Globus pallidus (tissue), 1 donor: ENCODE measurements at regions not wholly inside any gene's neighbourhood (a gene's known extent, or its start where the extent isn't known, plus 50 kb on each side); places are given as distances from the start of the nearest gene placed in this dataset.
"Not testable (repeated sequence)": the region's sequence is repeated elsewhere in the genome, so short reads cannot be mapped to it uniquely, and the experiment has no call there.

Experiments used
- DNase-seq: peaks from one replicate; pipeline ENCODE4 v3.0.0-alpha.2; 2015; ENCODE audit warnings: low spot score

DNA sequence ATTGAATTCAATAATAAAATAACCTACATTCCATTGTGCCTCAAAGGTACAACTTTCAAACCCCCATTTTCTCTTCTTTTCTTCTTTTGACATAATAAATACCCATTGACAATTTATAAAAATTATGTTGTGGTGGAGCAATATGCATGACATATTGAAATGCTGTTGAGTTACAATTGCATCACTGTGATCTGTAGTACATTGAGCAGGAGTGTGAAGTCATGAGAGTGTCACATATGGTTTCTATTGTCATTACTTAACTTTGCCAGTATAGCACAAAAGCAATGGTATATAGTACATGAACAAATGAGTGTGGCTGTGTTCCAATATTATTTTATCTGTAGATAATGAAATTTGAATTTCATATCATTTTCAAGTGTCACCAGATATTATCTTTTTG lies 441.3 kb downstream of the GJA1 start:
- no peak for DNase-seq

DNA sequence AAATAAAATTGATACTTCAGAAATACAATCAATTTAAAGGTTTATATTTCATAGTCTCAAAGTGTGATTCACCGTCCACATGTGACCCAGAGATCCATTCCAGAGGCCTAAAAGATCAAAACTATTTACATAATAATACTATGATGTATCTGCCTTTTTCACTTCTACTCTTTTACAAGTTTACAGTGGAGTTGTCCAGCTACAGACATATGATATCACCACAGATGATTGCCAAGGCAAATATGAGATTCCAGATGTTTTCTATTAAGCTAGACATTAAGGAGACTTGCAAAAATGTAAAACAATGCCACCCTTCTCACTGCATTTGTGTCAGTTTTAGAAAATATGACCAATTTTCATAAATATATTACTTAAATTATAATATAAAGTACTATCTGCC lies 443.7 kb downstream of the GJA1 start:
- DNase-seq = no peak

DNA sequence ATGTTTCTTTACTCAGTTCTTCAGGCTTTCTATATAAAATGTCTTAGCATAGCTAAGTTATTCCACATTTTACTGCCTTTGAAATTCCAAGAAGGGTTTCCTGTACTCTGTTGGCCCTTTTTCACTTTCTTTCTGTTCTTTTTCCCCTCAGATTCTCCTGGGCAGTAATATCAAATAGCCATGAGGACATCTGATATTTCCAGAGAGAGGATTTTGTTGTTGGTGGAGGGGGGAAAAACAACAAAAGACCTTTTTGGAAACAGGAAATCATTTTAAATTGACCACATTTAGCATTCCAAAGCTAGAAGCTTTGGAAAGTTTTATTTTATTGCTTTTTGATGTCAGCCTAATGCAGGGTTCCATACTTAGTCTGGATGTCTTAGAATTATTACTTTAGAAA lies 445.4 kb downstream of the GJA1 start:
- DNase-seq = no peak

DNA sequence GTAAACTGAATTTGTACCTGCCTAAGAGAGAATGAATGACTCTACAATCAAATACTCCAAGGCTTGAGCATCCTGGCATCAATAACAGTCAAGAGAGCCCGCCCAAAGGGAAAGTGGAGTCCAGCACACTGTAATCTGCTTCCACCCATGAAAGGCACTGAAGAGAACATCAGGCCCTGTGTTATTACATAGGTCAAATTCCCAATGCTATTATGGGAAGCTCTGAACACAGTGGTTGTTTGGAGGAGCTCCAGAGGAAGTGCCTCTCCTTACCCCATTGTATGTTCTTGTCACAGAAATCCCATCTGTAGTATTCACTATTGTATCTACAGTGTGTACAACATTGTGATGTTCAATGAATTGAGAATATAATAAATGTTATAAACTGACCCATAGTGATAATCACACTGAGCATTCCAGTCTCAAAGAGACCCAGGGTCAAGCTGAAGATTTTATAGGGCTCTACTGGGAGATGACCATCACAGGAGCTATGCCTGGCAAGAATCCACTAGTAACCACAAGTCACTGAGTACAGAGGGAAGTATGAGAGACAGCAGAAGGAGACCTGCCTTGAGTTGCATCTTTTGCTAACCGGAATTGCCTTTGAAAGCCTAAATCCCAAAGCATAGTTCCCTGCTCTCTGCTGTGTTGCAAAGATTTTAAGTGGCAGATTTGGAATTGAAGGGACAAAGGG lies 446.7 kb downstream of the GJA1 start:
- DNase-seq = no peak

DNA sequence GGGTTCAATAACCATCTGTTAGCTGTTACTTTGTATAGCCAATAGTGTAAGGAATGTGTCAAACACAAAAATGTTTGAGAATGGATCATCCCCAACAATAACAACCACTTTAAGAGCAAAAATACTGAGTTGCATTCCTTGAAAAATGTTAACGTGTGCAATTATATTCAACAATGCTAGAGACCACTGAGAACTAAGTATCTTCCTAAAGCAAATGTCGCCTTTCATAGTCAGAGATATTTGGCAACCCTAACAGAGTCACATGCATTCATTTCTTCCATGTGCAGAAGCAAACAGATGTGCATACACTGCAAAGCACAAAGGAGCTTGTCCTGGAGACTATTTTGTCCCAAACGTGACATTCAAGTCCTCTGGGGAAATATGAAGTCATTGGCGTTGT lies 448.6 kb downstream of the GJA1 start:
- DNase-seq = no peak

DNA sequence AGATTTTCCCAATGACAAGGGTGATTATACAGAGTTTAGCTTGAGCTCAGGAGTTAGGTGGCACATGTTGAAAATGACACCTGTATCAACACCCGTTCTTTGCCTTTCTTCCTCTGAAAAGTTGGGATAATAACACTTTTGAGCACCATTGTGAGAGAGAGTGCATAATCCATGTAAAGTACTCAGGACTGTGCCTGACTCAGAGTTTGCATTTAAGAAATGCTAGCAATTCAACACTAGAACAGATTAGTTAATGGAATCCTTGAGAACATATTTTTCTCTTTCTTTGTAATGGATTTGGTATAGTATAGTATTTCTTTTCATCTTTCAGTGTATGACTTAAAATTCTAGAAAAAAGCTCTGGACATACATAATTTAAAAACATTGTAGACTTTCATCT lies 449.2 kb downstream of the GJA1 start:
- no peak for DNase-seq

DNA sequence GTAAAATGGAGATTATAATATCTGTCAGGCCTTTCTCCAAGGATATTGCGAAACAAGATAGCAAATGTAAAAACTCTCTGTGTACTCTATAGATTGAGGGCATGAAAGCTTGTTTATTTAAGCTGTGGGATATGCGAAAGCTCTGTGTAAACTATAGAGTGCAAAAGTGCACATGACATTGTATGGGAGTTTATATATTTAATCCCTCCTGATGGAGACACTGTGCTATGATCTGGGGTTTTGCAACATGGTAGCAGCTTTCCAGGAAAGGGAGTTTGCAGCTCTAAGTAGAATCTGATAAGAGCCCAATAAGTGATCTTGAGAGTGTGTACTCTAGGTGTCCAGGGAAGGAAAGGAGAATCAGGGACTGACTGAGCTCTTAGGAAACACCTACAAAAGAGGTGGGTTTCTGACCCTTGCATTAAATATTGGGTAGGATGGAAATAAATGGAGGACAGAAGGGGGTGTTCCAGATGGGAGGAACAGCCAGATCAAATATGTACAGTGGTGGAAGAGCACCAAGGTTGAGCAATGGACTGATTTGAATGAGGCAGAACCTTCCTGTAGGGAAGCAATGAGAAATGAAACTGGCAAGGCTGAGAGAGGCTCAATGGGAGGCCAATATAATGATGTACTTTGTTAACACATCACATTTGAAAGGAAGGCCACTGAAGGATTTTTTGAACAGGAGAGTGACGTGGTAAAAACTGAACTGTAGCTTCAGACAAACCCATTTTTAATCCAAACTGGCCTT lies 450.1 kb downstream of the GJA1 start:
- DNase-seq = no peak

DNA sequence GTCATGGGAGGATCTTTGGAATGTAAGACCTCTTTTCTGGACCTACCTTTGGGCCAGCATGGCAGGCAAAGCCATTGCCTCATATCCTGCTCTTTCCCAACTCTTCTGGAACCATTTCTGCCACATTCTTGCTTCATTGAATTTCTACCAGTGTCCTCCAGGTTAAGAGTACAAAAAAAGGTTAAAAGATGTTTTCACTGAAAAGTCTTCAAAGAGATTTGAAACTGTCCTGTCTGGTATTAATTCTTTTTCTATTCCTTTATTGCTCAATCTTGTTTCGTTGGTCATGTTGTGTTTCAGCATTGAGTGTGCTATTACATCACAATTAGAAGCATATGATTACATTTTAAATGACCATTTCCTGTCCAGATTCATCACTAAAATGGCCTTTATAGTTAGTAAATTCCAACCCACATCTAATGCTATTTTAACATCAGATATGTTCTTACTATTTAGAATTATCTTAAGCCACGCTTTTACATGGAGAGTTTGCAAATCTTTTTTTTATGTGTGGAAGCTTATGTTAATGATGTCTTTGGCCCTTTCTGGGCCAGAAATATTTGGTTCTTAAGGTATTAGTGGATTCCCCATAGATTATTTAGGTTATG lies 450.9 kb downstream of the GJA1 start:
- DNase-seq = no peak

DNA sequence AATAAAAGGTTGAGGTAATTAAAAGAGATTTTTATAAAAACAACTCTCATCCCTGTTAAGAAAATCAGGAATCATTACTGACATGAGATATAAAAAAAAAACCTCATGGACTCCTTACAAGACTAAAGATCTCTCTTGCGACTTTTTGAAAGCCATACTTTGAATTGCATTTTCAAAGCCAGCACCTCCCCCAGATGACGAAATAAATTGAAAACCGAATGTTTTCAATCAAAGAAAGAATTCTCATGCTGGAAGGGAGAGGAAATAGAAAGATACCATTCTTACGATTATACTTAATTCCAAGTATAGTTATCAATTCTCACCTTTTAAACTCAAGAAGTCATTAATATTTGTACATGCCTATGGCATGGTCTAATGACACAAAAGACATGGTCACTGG lies 452.3 kb downstream of the GJA1 start:
- no peak for DNase-seq

DNA sequence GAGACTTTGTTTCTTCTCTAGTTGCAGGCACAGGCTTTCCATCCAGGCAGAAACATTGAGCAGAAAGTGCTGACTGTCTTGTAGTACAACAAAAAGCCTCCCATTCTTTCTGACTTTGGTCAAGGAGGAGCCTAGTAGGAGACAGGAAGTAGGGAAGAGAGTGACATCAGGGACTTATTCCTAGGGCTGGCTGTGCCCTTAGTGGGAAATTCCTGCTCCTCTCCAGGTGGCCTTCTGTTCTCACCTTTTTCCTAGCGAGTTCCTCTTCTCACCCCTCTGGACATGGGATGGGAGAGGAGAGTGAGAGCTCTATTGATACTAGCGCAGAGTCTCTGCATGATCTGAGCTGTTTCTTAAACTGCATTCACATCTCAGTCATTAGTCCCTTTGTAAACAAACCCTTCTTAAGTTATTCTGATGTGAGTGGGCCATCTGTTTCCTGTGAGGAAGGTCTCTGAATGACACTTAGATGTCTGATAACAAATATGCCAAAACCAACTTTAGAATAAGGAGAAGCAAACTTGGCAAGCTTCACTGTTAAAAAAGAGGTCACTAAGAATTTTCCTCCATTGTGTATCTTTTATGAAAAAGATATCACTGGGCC lies 455.0 kb downstream of the GJA1 start:
- DNase-seq = no peak

DNA sequence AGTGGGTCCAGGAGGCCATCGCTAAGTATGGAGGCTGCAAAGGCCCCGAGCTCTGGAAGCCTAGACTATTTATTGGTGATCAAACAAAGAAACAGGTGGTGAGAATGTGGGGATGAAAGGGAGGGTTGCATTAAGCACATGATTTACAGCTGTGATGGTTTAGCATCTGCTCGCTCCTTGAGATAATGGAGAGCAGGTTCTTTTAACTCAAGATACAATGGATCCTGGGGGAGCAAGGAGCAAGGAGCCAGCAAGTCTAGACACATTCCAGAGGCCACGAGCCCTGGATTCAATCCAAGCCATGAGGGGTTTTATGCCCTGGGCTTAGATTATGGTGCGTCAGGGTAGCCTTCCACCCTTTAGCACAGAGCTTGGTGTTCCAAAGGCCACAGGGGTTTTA lies 460.3 kb downstream of the GJA1 start:
- not testable (repeated sequence) for DNase-seq

DNA sequence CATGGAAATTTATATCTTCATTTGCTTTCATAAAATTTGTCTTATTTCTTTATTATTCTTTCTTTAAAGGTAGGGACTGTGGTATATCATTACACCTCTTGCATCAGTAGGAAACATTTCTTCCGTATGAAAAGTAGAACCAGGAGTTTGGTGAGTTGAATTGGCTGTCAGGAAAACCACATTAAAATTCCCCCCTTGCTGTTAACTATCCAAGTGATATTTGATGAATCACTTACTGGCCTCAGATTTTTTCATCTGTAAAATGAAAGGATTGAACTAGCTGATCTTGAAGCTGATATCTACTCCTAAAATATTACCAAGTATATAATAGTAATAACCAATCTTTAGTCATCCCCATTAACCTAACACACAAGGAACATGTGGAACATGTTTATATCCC lies 460.9 kb downstream of the GJA1 start:
- DNase-seq = no peak

DNA sequence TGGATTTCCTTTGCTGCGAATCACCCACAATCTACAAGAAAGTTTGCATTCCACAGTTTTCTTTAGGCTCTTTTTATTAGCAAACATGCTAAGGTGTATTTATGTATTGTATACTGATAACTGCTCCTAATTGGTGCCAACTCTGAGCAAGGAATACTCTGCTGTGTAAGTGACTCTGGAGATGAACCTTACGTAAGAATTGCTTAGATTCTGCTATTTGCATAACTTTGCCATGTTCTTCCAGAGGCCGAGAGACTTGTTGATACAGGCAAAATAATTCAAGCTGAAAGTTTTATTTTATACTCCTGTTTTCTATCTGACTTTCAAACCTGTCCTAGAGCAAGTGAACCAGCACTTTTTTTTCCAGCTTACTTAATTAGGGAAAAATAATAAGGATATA lies 461.3 kb downstream of the GJA1 start:
- no peak for DNase-seq

DNA sequence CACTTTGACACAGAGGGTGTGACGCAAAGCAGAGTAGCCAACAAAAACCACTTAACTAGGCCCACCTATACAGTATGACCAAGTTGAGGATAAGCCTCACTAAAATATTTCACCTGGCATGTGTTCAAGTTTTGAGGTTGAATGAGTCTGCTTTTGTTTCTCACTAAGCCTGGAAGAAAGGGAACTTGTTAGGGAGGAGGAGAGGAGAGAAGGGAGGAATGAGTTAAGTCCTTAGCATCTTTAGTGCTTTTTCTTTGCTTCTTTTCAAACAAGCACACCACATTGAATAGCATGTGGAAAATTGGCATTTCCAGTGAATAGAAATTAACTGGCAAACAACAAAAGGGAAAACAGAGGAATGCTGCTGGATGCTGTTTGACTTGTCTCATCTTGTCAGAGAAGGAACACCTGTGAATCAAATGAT lies 461.9 kb downstream of the GJA1 start:
- DNase-seq = peak; percentile 26

DNA sequence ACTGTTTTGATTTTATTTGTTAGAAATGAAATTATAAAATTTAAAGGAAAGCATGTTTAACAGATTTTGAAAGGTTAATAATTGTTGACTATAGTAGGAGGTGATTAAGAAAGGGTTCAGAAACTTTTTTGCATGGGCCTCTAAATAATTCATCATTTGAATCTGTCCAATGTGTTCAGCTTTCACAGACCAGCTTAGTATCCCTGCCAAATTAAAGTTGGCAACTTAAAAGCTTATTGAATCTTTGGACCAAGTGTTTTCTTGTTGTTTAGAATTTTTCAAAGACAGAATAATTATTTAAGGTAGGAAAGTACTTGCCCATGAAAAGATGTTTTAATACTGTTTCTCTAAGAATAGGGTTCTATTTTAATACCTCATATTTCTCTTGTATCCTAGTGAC lies 466.0 kb downstream of the GJA1 start:
- DNase-seq = peak; percentile 60

DNA sequence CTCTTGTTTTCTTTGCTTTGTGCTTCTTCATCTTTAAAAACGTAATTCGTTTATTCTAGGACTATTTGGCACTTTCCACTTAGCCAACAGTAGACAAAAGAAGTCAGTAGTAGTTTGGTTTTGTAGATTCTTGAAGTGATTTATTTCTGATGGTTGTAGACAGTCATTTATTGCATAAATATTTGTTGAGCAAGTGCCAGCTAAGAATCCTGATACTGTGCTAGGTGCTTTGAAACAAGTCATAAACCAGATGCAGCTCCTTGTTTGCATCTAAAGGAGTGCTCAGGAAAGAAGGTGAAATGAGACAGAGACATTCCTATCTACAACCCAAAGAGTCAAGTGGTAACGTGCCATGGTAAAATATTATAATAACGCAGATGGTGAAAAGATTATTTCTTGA lies 469.1 kb downstream of the GJA1 start:
- DNase-seq = no peak

DNA sequence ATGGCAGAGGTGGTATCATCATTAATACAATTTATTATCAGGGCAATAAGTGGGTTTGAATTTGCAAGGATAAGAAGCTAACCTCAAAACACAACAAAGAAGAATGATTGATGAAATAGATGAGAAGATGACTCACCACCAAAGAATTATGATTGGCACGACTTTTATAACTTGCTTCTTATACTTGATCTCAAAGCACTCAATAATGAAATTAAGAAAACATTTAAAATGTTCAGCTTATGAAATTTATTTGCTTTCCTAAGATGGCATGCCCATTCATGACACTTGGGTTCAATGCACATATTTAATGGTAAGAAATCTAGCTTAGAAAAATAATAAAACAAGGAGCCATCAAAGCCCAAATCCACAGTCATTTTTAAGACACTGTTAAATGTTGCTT lies 477.5 kb downstream of the GJA1 start:
- no peak for DNase-seq

DNA sequence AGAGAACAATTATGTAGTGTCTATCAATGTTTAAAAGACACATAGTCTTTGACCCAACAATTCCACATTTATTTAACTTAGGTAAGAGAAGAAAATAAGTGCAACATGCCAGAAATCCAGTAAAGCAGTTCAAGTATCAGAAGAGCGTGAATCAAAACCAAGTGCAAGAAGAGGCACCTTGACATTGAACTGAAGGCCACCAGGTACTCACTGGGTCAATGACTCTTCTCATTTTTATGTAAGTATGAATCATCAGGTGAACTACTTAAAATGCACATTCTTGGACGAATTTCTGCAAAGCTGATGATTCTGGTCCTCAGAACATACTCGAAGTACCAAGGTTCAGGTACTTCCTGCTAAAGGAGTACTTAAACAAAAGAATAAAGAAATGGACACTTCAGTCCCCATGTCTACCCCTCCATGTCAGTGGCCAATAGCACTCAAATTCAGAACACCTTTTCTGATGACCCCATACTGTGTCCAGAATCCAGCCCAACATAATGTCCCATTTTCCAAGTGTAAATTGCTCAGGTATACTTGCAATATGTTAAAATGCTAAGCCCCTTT lies 481.9 kb downstream of the GJA1 start:
- DNase-seq = no peak

DNA sequence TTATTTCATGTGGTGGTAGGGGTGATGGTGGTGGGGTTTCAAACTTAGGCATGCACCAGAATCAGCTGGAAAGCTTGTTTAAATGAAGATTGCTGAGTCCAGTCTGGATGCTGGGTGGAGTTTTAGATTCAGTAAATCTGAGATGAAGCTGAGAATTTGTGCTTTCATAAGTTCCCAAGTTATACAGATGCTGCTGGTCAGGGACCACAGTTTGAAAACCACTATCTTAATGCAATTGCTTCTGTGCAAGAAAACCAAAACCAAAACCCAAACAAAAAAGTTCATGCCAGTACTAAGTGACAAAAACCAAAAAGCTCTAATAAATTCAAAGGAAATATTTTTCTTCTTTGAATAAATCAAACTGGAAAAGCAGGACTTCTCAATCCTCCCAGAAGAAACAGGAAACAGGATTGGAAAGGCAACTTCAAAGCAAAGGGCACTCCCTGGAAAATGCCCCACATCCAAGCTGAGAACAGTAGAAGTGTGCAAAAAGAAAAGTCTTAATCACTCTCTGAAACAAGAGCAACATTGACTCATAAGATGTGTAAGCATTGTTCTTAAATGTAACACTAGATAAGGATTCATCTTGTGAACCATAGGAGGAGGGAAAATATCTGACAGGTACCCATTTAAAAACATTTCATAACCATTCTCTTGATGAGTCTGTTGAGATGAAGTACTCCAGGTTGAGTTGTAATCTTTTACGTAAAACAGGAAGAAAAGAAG lies 481.5 kb upstream of the HSF2 start:
- DNase-seq = no peak

DNA sequence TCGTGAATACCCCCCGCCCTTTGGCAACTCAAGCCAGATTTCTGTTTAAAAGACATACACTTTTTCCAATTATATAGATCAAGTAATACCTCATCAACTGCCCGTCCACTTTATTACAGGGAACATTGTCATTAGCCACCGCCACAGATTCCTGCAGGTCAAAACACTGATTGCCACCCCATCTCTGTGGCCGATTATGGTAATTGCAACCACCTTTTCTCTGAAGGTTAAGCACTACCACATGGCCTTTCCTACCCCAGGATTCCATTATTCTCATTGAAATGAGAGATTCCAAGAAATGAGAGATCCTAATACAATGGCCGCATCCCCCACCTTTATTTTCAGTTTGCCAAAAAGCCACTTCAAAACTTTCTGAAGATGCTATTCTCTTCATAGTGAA lies 478.8 kb upstream of the HSF2 start:
- DNase-seq = no peak

DNA sequence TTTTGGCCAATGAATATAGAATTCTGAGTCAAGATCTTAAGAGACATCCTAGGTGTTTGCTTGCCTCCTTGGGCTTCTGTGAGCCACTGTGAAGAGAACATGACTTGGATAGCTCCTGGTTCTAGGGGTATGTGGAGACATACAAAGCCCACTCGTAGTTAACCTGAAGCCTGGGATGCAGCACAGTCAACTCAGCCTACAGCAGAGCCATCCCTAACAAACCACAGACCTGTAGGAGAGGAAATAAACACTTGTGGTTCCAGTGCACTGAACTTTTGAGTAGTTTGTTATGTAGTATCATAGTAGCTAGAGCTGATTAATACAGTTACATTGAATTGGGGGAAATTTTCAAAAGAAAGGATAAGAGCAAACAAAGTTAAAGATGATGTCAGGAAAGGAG lies 474.4 kb upstream of the HSF2 start:
- DNase-seq = no peak
